Tibial artery (tissue), 4 donors: ENCODE measurements at regions not wholly inside any gene's neighbourhood (a gene's known extent, or its start where the extent isn't known, plus 50 kb on each side); places are given as distances from the start of the nearest gene placed in this dataset.

Source experiments
- DNase-seq, 2 donors: peaks; one replicate each; pipeline ENCODE4 v3.0.0-alpha.2; 2019
- H3K27ac ChIP-seq, 2 donors: fragments of 200-600 bp; sonication (generic) in 1 of 2; 1 replicate in 1 of 2; 2 replicates in 1 of 2; pipeline ENCODE4 v1.5.1; 2018 to 2019; ENCODE audit warnings: mild to moderate bottlenecking in 1 of 2
- H3K27me3 ChIP-seq, 2 donors: fragments of 200-600 bp; sonication (generic) in 1 of 2; one replicate each; pipeline versions ENCODE4 v1.5.1 to v1.6.0; 2016 to 2019
- H3K36me3 ChIP-seq, 3 donors: fragments of 200-600 bp; sonication (generic) in 2 of 3; one replicate each; pipeline ENCODE4 v1.5.1; 2016 to 2019; ENCODE audit warnings: mild to moderate bottlenecking in 2 of 3
- H3K4me1 ChIP-seq, 4 donors: fragments of 200-600 bp; sonication (generic) in 2 of 4; 1 replicate in 3 of 4; 2 replicates in 1 of 4; pipeline ENCODE4 v1.5.1; 2016 to 2019
- H3K4me3 ChIP-seq, 2 donors: fragments of 200-600 bp; sonication (generic) in 1 of 2; 1 replicate in 1 of 2; 2 replicates in 1 of 2; pipeline ENCODE4 v1.5.1; 2018 to 2019; ENCODE audit warnings: mild to moderate bottlenecking in 2 of 2
- H3K9me3 ChIP-seq, 3 donors: fragments of 200-600 bp; sonication (generic) in 1 of 3; one replicate each; pipeline ENCODE4 v1.5.1; 2016 to 2019
- intact Hi-C: fragments of 100-400 bp; cut with DNase I; formaldehyde crosslinking; loops from one replicate; pipeline ENCODE4 v1.15.0; 2023; ENCODE audit warnings: low total_unique reads
- TF ChIP-seq, protein P1 (sequence below), 2 experiments: fragments of 200-600 bp in 1 of 2; fragments of 450-650 bp in 1 of 2; IDR thresholded peaks; one replicate each; pipeline ENCODE4 v1.5.1; 2017 to 2019; ENCODE audit warnings: antibody characterized with exemption in 2 of 2, mild to moderate bottlenecking in 1 of 2, moderate library complexity in 1 of 2

DNA sequence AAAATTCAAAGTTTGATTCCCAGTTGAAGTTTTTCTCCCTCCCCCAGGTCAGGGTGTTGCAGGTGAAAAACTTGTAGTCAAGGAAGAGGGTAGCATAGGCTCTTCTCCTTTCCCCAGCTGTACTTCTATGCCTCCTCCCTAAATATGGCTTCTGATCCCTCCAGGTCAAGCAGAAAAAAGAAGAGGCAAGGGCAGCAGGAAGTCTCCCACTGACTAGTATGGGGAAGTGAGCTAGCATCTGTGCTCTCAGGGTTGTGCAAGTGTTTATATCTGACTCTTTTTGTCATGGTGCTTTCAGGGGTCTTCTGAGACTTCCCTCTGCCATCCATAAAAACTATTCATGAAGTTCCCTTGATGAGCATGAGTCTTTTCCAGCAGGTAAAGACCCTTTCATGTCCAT lies 76.0 kb downstream of the ATPSCKMT start:
- Histone ChIP-seq H3K27ac (no peak overlapping the region), H3K36me3 (no peaks in the 10 kb centered on the region), H3K9me3 (peaks cover 0 to 4% (median 0%) of the 10 kb centered on the region in 3 donors), H3K27me3 (no peaks in the 10 kb centered on the region), H3K4me1 (no peaks in the 10 kb centered on the region), H3K4me3 (no peak overlapping the region)
- DNase-seq, result no peak
- intact Hi-C loops, result no loop called here
- TF ChIP-seq, protein P1, sequence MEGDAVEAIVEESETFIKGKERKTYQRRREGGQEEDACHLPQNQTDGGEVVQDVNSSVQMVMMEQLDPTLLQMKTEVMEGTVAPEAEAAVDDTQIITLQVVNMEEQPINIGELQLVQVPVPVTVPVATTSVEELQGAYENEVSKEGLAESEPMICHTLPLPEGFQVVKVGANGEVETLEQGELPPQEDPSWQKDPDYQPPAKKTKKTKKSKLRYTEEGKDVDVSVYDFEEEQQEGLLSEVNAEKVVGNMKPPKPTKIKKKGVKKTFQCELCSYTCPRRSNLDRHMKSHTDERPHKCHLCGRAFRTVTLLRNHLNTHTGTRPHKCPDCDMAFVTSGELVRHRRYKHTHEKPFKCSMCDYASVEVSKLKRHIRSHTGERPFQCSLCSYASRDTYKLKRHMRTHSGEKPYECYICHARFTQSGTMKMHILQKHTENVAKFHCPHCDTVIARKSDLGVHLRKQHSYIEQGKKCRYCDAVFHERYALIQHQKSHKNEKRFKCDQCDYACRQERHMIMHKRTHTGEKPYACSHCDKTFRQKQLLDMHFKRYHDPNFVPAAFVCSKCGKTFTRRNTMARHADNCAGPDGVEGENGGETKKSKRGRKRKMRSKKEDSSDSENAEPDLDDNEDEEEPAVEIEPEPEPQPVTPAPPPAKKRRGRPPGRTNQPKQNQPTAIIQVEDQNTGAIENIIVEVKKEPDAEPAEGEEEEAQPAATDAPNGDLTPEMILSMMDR (IDR thresholded peaks at IDR 0.05), result no peak

DNA sequence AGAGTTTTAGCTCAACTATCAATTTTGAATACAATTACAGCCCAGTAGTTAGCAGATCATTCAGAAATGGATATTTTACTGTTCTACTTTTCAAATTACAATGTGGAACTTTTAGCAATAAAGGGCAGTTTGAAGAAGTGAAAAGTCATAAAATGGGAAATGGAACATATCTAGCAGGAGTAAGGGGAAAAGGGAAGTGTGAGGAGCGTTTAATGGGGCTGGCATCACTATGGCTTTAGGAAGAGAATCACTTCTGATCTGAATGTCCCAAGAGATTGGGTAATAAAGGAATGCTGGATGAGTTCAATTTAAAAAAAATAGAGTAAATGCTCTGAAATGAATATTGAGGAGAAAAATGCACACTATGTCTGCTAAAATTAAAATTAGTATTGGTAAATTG lies 77.4 kb downstream of the ATPSCKMT start:
- no peak for DNase-seq
- no peaks in the 10 kb centered on the region for H3K4me1 ChIP-seq
- H3K36me3 ChIP-seq, result no peaks in the 10 kb centered on the region
- H3K27ac ChIP-seq, result no peak overlapping the region
- no peaks in the 10 kb centered on the region for H3K27me3 ChIP-seq
- H3K9me3 ChIP-seq, result no peaks in the 10 kb centered on the region
- intact Hi-C loops, result no loop called here
- no peak overlapping the region for H3K4me3 ChIP-seq
- TF ChIP-seq, protein P1 (IDR thresholded peaks at IDR 0.05), result no peak

DNA sequence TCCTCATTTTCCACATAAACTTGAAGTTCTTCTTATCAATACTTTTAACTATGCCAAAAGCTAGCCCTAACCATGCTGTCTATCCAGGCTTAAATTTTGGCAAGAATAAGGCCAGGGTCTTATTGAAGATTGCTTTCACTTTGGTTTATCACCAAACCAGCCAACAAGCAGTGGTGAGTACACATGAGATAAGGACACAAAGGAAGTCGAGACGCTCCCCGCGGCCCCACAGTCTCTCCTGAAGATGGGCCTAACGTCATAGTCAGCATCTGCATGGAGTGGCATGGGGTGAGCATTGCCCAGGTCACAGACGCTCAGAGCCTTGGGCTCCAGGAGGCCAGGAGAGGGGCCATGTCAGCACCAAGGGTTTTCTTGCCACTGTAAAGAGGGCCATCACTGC lies 80.3 kb downstream of the ATPSCKMT start:
- Histone ChIP-seq H3K9me3 (peaks cover 0 to 12% (median 0%) of the 10 kb centered on the region in 3 donors), H3K36me3 (no peaks in the 10 kb centered on the region), H3K27ac (no peak overlapping the region), H3K4me1 (no peaks in the 10 kb centered on the region), H3K27me3 (no peaks in the 10 kb centered on the region), H3K4me3 (no peak overlapping the region)
- DNase-seq, result no peak
- intact Hi-C loops, result no loop called here
- TF ChIP-seq, protein P1 (IDR thresholded peaks at IDR 0.05), result no peak

DNA sequence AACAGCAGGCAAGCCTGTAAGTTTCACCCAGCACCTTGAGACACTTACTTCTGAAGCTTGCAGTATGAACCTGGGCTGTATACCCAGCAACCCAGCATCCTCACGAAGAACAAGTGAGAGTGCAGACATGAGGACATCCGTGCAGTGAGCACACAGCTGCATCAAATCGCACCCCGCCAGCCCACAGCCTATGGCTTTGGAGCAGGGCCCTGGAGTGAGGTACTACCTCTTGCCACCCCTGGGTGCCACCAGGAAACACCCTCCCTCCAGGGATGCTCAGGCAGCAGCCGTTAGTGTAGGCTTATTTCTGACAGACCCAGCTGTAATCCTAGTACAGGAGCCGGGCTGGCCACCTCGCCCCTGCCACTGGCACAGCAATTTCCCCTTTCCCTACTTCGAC lies 81.4 kb downstream of the ATPSCKMT start:
- Histone ChIP-seq H3K9me3 (peaks cover 0 to 12% (median 0%) of the 10 kb centered on the region in 3 donors), H3K27ac (no peak overlapping the region), H3K4me3 (no peak overlapping the region), H3K27me3 (no peaks in the 10 kb centered on the region), H3K4me1 (no peaks in the 10 kb centered on the region), H3K36me3 (no peaks in the 10 kb centered on the region)
- TF ChIP-seq, protein P1 (IDR thresholded peaks at IDR 0.05), result no peak
- intact Hi-C loops, result no loop called here
- DNase-seq, result no peak

DNA sequence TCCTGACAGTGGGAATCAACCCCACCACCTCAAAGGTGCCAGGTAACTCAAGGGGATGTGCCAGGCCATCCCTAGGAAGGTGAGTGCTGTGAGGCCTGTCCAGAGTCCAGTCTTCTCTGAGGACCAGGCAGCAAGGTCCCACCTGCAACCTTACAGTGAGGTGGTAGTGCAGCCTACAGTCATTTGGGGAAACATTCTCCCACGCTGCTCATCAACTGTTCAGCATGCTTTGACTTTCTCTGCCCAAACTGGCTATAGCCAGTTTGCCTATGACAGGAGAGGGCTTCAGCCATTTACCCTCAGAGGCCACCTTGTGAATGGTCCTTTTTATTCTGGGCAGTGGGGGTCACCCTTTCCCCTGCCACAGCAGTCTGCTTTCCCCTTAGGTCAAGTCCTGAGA lies 81.9 kb downstream of the ATPSCKMT start:
- H3K4me1 ChIP-seq, result no peaks in the 10 kb centered on the region
- H3K27ac ChIP-seq, result no peak overlapping the region
- TF ChIP-seq, protein P1 (IDR thresholded peaks at IDR 0.05), result no peak
- H3K4me3 ChIP-seq, result no peak overlapping the region
- no peaks in the 10 kb centered on the region for H3K27me3 ChIP-seq
- H3K36me3 ChIP-seq, result no peaks in the 10 kb centered on the region
- intact Hi-C loops, result no loop called here
- H3K9me3 ChIP-seq, result peaks cover 0 to 12% (median 0%) of the 10 kb centered on the region in 3 donors
- DNase-seq, result no peak

DNA sequence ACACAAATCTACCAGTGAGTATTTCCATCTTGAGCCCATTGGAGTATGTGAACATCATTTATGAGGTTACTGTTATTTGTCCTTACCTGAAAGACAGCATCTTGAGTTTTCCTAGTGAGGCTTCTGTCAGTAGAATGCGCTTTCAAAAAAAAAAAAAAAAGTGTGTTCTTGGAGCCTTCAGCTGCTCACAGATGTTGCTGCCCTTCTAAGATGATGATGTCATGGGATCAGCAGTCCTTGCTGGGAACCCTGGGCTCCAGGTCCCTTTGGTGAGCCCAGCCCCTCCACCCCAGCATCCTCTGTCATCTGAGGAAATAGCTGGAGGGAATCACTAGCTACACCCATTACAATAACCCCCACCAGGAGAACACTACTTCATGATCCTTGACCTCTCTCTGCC lies 83.3 kb downstream of the ATPSCKMT start:
- Histone ChIP-seq H3K4me3 (no peak overlapping the region), H3K4me1 (no peaks in the 10 kb centered on the region), H3K27ac (no peak overlapping the region), H3K9me3 (peaks cover 0 to 12% (median 0%) of the 10 kb centered on the region in 3 donors), H3K36me3 (no peaks in the 10 kb centered on the region), H3K27me3 (no peaks in the 10 kb centered on the region)
- no peak for DNase-seq
- intact Hi-C loops, result no loop called here
- TF ChIP-seq, protein P1 (IDR thresholded peaks at IDR 0.05), result no peak
